HG03060 (cell line): ENCODE measurements at regions not wholly inside any gene's neighbourhood (a gene's known extent, or its start where the extent isn't known, plus 50 kb on each side); places are given as distances from the start of the nearest gene placed in this dataset.
"Not testable (repeated sequence)": the region's sequence is repeated elsewhere in the genome, so short reads cannot be mapped to it uniquely, and the experiment has no call there.

Experiments used
- ATAC-seq: cut with Tn5 transposase; IDR thresholded peaks from one replicate; pipeline ENCODE4 v1.9.1; 2021; ENCODE audit warnings: low read depth, moderate number of reproducible peaks; ENCODE audit not compliant: unreplicated experiment

DNA sequence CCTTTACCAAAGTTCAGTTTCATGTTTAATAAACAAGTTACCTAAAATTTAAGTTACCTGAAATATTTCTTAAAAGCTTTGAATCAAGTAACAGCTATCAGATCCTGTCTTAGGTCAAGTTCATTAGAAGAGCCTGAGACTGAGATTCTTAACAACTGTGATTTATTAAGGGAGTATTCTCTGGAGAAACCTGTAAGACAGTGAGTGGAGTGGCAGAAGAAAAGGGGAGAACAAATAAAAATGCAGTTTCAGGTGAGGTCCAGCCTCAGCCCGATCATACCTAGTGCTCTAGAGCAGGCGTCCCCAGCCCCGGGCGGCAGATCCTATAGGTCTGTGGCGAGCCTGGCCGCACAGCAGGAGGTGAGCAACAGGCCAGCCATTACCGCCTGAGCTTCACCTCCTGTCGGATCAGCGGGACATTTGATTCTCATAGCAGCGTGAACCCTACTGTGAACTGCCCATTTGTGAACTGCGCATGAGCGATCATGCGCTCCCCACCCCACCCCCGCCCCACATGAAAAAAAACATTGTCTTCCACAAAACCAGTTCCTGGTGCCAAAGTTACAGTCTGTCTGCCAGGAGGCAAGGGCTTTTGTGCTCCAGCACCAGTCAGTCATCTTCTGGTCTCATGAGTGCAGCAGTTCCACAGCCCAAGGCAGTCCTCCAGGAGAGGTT lies 59.2 kb upstream of the ADGRB3 start:
- ATAC-seq, result no peak

DNA sequence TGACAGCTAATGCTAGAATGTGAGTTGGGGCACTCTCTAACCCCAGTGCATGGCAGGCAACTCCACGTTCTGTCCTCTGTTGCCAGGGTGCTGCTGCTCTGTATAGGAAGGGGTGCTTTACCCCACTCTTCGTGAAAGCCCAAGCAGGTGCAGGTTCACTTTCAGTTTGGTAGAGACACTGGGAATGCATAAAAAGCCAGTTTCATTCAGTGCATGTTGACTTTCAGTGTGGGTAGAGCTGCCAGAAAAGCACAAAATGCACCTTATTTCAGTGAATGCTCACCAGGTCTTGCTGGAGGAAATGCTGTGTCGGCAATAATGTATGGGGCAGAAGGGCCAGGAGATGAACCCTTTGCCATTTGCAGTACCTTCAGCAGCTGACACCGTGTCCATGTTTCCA lies 62.1 kb upstream of the ADGRB3 start:
- ATAC-seq, result no peak

DNA sequence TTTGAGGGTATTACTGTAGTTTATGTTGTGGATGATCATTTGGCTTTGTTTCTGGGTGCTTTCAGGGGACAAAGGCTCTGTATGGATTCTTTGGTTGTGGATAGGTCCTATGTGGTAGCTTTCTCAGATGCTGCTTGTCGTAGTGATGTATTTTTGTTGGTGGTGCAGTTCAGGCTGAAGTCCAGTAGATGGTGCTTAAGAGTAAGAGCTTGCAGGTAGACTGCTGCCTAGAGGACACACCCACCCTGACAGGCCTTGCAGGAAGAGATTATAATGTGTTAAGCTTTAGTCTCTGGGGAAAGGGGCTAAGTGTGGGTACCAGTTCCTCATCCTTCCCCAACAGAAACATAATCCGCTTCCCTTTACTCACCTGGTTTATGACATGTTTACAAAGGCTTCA lies 62.6 kb upstream of the ADGRB3 start:
- ATAC-seq, result peak; percentile 86

DNA sequence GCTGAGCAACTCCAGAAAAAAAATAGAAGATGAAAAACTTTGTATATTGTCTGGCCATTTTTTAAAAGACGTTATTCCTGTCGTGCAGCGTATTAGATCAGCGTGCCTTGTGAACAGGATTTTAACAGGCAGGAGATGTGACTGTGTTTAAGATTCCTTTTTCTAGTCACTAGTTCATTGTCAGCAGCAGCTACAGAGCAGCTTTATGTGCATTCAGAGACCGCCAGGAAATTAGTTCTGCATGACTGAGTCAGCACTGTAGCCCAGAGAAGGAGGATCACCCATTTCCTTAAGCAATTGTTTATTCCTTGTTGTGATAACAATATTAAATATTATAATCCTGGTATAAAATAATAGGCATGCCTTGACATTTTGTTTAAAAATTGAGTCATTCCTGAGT lies 75.4 kb upstream of the ADGRB3 start:
- no peak for ATAC-seq

DNA sequence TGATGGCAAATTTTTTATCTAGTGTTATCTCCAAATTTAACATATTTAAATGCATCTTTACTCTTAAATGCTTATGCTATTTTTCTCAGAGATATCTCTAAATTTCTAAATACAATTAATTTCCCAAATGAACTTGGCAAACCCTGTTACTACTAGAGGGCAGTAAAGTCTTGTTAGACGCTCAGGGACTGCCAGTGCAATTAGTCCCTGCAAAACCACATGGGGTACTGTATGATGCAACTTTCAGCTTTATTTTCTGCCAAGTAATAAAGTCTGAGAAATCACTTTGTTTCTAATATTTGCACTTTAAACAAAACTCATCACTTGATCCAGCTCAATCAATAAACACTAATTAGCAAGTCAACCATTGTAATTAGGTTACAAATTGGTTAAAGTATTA lies 76.0 kb upstream of the ADGRB3 start:
- ATAC-seq, result no peak

DNA sequence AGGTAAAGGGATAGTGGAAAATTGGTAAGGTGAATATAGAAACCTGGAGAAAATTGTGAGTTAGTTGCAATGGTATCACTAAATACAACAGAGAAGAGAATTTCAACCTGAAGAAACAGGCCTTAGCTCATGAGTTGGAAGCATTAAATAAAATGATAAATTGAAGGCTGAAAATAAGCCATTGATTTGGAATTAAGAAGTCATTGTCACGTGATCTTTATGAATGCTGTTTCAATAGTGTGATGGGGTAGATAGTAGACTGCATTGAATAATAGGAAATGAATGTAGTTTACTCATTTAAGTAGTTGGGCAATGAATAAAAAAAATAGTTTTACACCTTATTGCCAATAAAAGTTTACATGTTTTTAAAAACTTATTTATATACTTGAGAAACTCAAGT lies 88.5 kb upstream of the ADGRB3 start:
- ATAC-seq, result no peak

DNA sequence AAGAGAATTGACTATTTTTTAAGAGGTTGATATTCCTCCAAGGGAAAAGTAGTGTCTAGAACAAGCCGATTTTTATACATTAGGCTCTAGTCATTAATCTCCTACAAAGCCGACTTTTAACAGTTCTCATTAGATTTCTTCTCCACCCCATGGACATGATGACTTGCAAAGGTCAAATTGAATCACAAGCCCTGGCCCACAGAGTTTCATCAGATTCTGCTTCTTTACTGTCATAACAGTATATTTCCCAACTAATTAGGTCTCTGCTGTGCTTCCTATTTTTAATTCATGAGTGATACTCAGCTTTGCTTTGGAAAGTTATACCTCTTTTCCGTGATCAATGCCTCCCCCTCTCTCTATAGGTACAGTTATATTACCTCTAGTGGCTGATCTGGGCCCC lies 90.6 kb upstream of the ADGRB3 start:
- no peak for ATAC-seq

DNA sequence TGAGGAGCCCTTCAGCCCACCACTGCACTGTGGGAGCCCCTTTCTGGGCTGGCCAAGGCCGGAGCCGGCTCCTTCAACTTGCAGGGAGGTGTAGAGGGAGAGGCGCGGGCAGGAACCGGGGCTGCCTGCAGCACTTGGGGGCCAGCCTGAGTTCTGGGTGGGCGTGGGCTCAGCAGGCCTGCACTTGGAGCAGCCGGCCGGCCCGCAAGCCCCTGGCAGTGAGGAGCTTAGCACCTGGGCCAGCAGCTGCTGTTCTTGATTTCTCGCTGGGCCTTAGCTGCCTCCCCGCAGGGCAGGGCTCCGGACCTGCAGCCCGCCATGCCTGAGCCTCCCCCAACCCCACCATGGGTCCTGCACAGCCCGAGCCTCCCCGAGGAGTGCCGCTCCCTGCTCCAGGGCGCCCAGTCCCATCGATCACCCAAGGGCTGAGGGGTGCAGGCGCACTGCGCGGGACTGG lies 101.7 kb upstream of the ADGRB3 start:
- ATAC-seq, result no peak

DNA sequence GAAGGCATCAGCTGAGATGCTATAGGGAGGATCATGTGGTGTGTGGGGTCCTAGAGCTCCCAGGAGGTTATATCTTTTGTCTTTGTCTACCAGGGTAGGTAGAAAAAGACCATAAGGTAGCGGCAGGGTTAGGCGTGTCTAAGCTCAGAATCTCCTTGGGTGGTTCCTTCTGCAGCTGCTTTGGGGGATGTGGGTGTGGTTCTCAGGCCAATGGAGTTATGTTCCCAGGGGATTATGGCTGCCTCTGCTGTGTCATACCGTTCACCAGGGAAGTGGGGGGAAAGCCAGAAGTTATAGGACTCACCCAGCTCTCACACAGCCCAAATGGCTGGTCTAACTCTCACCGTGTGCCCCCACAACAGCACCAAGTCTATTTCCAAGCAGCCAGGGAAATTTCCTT lies 107.4 kb upstream of the ADGRB3 start:
- no peak for ATAC-seq

DNA sequence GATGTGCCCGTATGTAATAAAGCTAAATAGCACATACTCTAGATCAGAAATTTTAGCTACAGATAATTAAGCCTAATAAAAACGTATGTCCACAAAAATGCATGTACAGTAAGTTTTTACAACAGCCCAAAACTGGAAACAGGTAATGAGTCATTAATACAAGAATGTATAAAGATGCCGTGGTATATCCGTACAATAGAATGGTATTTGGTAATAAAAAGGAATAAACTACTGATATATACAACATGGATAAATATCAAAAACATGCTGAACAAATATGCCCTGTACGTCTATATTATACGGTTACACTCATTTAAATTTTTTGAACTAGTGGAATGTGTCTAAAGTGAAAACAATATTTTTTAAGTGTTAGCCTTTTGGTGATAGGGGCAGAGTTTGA lies 128.2 kb upstream of the ADGRB3 start:
- no peak for ATAC-seq

DNA sequence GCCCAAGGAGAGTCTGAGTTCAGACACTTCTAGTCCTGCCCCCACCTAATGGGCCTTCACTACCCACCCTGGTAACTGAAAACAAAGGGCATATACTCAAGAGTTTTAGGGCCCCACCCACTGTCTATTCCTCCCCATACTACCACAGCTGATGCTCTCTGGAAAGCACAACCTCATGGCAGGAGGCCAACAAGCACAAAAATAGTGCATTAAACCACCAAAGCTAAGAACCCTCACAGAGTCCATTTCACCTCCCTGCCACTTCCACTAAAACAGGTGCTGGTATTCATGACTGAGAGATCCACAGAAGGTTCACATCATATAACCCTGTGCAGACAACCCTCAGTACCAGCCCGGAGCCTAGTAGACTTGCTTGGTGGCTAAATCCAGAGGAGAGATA lies 132.1 kb upstream of the ADGRB3 start:
- ATAC-seq, result no peak

DNA sequence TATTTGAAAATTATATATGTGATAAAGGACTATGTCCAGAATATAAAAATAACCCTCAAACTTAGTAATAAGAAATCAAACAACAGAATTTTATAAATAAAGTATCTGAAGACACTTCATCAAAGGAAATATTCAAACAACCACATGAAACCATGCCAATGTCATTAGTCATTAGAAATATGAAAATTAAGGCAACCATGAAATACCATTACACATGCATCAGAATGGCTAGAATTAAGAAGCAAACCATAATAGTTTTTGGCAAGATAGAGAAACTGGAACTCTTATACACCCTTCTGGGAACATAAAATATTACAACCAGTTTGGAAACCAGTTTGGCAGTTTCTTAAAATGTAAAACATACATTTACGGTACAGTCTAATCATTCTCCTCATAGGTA lies 137.2 kb upstream of the ADGRB3 start:
- ATAC-seq, result no peak

DNA sequence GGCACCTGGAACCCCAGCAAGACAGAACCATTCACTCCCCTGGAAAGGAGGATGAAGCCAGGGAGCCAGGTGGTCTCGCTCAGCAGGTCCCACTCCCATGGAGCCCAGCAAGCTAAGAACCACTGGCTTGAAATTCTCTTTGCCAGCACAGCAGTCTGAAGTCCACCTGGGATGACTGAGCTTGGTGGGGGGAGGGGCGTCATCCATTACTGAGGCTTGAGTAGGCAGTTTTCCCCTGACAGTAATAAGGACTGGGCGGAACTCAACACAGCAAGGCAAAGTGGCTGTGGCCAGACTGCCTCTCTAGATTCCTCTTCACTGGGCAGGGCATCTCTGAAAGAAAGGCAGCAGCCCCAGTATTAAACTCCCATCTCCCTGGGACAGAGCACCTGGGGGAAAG lies 140.2 kb upstream of the ADGRB3 start:
- ATAC-seq, result not testable (repeated sequence)

DNA sequence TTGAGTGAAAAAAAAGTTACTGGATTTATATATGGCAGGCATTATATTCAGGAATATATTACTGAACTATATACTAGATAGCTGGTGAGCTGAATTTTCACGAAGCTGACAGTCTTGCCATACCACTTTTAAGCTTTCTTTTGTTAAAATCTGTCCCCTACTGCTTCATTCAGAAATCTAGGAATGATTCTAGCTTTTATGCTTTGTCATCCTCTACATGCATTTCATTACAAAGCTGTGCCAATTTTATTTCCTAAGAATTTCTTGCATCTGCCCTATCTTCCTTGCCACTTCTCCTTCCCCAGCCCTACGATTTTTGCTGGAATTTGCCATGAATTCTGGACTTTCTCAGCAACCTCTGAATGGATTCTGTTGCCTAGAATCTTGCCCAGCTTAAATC lies 158.5 kb upstream of the ADGRB3 start:
- no peak for ATAC-seq

DNA sequence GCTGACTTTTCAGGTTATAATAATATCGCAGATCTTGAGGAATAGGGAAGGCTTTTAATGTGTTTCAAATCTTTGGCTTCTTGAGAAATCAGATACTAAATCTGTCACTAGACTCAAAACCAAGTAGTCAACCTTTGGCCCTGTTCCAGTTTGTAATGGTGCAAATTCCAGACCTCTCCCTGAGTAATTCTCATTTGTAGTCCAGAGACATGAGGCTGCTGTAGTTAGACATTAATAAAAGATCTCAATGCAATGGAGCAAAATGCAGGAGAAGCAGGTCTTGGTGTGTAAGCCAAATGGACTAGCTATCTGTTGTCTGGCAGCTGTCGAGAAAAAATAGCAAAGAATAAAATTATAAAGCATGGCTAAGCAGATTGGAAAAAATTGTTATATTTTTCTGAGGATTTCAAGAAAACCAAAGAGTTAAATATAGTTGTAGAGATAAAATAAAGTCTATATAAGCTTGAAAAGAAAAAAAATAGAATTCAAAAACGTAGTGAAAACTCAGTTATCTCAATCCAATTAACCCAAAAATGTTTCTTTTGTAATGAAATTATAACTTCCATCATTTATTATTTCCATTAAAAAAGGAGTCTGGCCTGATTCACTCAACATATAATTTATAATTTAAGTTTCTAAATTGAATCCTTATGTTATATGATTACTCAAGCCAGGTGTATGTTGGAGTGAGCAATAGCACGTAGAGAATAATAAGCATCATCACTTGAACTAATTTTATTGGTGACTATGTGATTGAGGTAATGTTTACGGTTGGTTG lies 161.5 kb upstream of the ADGRB3 start:
- no peak for ATAC-seq

DNA sequence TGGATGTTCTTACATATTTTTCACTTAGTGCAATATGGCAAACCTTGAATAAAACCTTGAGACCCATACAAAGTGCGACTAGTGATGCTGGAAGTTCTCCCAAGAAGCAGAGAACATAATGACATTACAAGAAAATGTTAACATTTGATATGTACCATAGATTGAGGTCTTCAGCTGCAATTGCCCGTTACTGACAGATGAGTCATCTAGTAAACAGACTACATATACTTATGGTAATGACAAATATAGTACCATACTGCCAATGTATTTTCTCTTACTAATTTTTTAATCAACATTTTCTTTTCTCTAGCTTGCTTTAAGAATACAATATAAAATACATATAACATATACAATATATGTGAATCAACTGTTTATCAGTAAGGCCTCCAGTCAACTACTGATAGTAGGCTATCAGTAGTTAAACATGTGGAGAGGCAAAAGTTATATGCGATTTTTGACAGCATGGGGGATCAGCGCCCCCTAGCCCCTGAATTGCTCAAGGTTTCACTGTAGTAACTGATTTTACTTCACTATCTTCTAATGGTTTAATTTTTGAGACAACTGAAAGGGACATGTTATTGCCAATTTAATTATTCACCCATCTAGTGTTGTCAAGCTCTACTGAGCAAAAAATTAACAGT lies 166.7 kb upstream of the ADGRB3 start:
- ATAC-seq, result no peak

DNA sequence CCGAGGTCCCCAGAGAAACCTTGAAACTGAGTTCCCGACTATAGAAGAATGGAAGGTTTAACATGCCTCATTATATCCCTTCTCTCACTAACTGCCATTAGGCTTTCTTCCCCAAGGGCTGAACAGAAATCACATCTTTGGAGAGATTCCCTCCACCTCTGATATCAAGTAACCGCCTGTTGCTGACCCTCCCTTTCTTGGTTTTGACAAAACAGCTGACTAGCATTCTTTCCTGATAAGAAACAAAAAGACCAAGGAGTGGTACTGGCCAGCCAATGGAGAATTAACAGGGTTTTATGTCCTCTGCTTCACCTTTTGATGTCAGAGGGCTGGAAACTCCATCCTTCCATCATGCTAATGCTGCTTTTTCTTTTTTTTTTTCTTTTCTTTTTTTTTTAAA lies 176.6 kb upstream of the ADGRB3 start:
- ATAC-seq, result no peak

DNA sequence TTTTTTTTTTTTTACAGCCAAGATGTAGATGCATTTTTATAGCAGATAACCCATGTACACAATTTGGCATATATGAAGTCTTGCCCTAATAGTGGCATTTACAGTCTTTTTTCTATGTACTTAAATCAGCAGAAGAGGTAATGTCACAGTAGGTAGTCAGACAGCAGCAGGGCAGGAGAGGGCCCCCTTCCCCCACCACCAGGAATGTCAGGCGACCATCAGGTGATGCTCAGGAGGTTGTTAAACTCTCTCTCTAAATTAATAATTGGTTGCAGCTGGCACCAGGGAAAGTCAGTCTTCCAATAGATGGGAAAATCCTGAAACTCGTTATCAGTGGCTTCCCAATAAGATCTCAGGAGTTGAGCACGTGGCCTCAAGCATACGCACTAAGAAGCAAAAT lies 188.0 kb upstream of the ADGRB3 start:
- ATAC-seq, result no peak

DNA sequence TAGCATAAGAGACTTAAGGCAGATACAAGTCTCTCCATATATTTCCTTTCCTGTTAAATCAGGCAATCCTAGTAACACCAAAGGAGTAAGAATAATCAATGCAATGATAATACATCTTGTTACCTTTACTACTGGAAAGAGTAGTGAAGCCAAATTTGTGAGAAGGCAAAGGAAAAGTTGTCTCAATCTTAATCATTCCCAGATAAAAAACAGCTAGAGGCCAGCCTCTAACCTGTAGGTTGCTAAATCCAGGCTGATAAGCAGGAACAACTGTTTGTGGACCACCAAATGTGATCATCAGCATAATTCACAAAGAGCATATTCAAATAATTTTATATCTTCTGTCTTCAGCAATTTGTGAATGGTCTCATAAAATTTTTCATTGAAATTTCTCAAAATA lies 189.2 kb upstream of the ADGRB3 start:
- no peak for ATAC-seq

DNA sequence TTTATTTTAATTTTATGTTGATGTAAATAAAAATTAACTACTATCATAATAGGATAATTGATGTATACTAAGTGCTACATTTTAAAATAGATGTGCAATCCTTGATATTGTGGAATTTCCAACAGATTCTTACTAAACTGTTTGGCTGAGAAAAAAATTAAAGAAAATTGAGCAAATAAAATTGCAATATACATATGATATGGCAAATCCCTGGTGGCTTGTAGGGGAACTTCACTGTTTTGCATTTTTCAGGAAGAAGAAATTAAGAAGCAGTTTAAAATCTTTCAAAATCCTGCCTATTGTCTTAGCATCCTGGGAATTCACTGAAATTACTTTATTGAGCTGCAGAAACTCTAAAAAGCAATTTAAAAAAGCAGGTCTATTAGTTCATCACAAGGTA lies 191.4 kb upstream of the ADGRB3 start:
- no peak for ATAC-seq

DNA sequence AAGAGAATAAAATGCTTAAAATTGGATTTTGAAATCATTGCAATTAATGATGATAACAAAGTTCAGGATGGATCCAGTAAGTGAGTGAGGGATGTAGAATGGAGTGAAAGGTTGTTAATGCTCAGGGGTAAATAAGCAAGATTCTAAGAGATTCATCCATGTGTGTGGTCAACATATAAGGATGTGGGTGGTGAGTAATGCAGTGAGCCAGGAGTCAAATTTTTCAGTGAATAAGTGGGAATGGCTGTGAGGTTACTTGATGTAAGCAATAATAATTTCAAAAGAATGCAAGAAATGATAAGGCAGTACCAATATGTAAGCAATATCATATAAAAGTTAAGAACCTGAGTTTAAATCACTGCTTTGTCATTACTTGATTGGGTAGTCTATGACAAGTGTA lies 207.5 kb upstream of the ADGRB3 start:
- ATAC-seq, result no peak

DNA sequence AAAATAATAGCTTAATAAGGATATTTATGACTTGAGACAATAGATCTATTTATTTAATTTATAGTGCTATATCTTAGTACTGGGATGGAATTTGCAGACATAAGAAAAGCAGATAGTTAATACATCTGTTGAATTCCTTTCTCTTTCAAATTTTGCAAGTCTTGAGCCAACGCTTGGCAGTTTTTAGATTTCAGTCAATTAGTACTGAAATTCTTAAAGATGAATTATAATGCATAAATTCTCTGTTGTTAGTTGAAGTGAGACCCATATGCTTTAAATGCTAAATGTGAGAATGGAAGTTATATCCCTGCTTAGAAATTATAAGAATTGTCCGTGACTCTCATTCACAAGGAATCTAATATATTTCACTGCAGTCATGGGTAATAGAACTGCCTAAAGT lies 225.1 kb upstream of the ADGRB3 start:
- no peak for ATAC-seq
